ENCODE measurements at regions not wholly inside any gene's neighbourhood (a gene's known extent, or its start where the extent isn't known, plus 50 kb on each side); places are given as distances from the start of the nearest gene placed in this dataset.

GRCh38 chr10:128695931-128696330, 569.7 kb upstream of the MKI67 start:
- TF ChIP-seq, protein P1, sequence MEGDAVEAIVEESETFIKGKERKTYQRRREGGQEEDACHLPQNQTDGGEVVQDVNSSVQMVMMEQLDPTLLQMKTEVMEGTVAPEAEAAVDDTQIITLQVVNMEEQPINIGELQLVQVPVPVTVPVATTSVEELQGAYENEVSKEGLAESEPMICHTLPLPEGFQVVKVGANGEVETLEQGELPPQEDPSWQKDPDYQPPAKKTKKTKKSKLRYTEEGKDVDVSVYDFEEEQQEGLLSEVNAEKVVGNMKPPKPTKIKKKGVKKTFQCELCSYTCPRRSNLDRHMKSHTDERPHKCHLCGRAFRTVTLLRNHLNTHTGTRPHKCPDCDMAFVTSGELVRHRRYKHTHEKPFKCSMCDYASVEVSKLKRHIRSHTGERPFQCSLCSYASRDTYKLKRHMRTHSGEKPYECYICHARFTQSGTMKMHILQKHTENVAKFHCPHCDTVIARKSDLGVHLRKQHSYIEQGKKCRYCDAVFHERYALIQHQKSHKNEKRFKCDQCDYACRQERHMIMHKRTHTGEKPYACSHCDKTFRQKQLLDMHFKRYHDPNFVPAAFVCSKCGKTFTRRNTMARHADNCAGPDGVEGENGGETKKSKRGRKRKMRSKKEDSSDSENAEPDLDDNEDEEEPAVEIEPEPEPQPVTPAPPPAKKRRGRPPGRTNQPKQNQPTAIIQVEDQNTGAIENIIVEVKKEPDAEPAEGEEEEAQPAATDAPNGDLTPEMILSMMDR (conservative IDR thresholded peaks at IDR 0.05 in 1 of 2, IDR thresholded peaks at IDR 0.05 in 1 of 2; ENCODE audit: extremely low read depth in 1 of 2, insufficient read depth in 1 of 2, low read depth in 1 of 2, low read length in 2 of 2) = no peak
- TF ChIP-seq EZH2 (IDR thresholded peaks at IDR 0.05; ENCODE audit: borderline replicate concordance, low read length) = no peak

Measured in mammary epithelial cell (primary cell).